Vagina (tissue), 2 donors: ENCODE measurements at regions not wholly inside any gene's neighbourhood (a gene's known extent, or its start where the extent isn't known, plus 50 kb on each side); places are given as distances from the start of the nearest gene placed in this dataset.

Experiments
- CTCF ChIP-seq, 3 experiments: fragments of 450-650 bp in 2 of 3; fragments of 200-600 bp in 1 of 3; sonication (generic) in 1 of 3; IDR thresholded peaks; one replicate each; pipeline ENCODE4 v1.5.1; 2017 to 2019; ENCODE audit warnings: antibody characterized with exemption in 3 of 3, mild to moderate bottlenecking in 2 of 3, moderate library complexity in 2 of 3
- POLR2AphosphoS5 ChIP-seq, 2 donors: sonication (generic); formaldehyde crosslinking; IDR thresholded peaks; one replicate each; pipeline ENCODE4 v1.9.0; 2017; ENCODE audit warnings: antibody characterized with exemption in 2 of 2, mild to moderate bottlenecking in 2 of 2, low read depth in 1 of 2; ENCODE audit not compliant: insufficient read depth in 1 of 2

DNA sequence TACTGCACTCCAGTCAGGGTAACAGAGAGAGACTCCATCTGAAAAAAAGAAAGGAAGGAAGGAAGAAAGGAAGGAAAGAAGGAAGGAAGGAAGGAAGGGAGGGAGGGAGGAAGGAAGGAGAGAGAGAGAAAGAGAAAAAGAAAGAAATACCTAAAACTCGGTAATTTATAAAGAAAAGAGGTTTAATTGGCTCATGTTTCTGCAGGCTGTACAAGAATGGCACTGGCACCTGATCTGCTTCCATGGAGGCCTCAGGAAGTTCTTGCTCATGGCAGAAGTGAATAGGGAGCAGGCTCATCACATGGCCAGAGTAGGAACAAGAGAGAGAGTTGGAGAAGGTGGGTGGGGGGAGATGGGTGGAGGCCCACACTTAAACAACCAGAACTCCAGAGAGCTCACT, 215.2 kb upstream of the IRX3 start:
- TF ChIP-seq CTCF (IDR thresholded peaks at IDR 0.05) (no peak), POLR2AphosphoS5 (IDR thresholded peaks at IDR 0.05; ENCODE audit: insufficient read depth in 1 of 2, low read depth in 1 of 2) (no peak)
